HEK293T (cell line): ENCODE measurements at regions not wholly inside any gene's neighbourhood (a gene's known extent, or its start where the extent isn't known, plus 50 kb on each side); places are given as distances from the start of the nearest gene placed in this dataset.

Experiments used
- CTCF ChIA-PET: fragments of 350-600 bp; formaldehyde crosslinking; extraction: SDS; loops from one replicate; lab custom pipeline; 2021; ENCODE audit warnings: antibody characterized with exemption, inconsistent platforms; lab: Yijun Ruan, JAX
- POLR2A ChIA-PET: fragments of 350-600 bp; formaldehyde crosslinking; extraction: SDS; loops from one replicate; lab custom pipeline; 2020; ENCODE audit warnings: antibody characterized with exemption, inconsistent platforms; lab: Yijun Ruan, JAX
- DNase-seq: peaks from one replicate; pipeline ENCODE4 v3.0.0; 2012; ENCODE audit warnings: mixed read lengths; ENCODE audit errors: extremely low spot score
- ARNT ChIP-seq: fragments of 450-650 bp; IDR thresholded peaks from 2 replicates; pipeline ENCODE4 v1.6.1; 2017; ENCODE audit warnings: mild to moderate bottlenecking
- BHLHE40 ChIP-seq: fragments of 450-650 bp; IDR thresholded peaks from 2 replicates; pipeline ENCODE4 v1.6.1; 2016; ENCODE audit warnings: mild to moderate bottlenecking, moderate library complexity, borderline replicate concordance
- CTBP1 ChIP-seq: fragments of 450-650 bp; IDR thresholded peaks from 2 replicates; pipeline ENCODE4 v1.6.1; 2016; ENCODE audit warnings: borderline replicate concordance
- ELF4 ChIP-seq: fragments of 450-650 bp; IDR thresholded peaks from 2 replicates; pipeline ENCODE4 v1.6.1; 2017; ENCODE audit warnings: antibody characterized with exemption
- FOXA1 ChIP-seq: fragments of 450-650 bp; IDR thresholded peaks from 2 replicates; pipeline ENCODE4 v1.6.1; 2016; ENCODE audit warnings: mild to moderate bottlenecking
- FOXK2 ChIP-seq: fragments of 450-650 bp; IDR thresholded peaks from 2 replicates; pipeline ENCODE4 v1.6.1; 2016; ENCODE audit warnings: mild to moderate bottlenecking
- FOXM1 ChIP-seq: fragments of 450-650 bp; IDR thresholded peaks from 2 replicates; pipeline ENCODE4 v1.6.1; 2017; ENCODE audit warnings: mild to moderate bottlenecking, borderline replicate concordance
- HDGF ChIP-seq: fragments of 450-650 bp; IDR thresholded peaks from 2 replicates; pipeline ENCODE4 v1.6.1; 2017; ENCODE audit warnings: antibody characterized with exemption, borderline replicate concordance
- L3MBTL2 ChIP-seq: fragments of 450-650 bp; conservative IDR thresholded peaks from 2 replicates; pipeline ENCODE4 v1.6.1; 2016; ENCODE audit warnings: mild to moderate bottlenecking
- LEF1 ChIP-seq: fragments of 450-650 bp; IDR thresholded peaks from 2 replicates; pipeline ENCODE4 v1.6.1; 2017; ENCODE audit warnings: mild to moderate bottlenecking, borderline replicate concordance
- NFRKB ChIP-seq: fragments of 450-650 bp; IDR thresholded peaks from 2 replicates; pipeline ENCODE4 v1.6.1; 2016; ENCODE audit warnings: mild to moderate bottlenecking, moderate library complexity
- SP1 ChIP-seq: fragments of 450-650 bp; IDR thresholded peaks from 2 replicates; pipeline ENCODE4 v1.6.1; 2017
- SUZ12 ChIP-seq: fragments of 450-650 bp; IDR thresholded peaks from 2 replicates; pipeline ENCODE4 v1.6.1; 2016; ENCODE audit warnings: mild to moderate bottlenecking
- TARDBP ChIP-seq: fragments of 450-650 bp; IDR thresholded peaks from 2 replicates; pipeline ENCODE4 v1.6.1; 2016
- ZNF384 ChIP-seq: fragments of 450-650 bp; IDR thresholded peaks from 2 replicates; pipeline ENCODE4 v1.6.1; 2016
- TF ChIP-seq, protein P1 (sequence below): fragments of 450-650 bp; IDR thresholded peaks from 2 replicates; pipeline ENCODE4 v1.6.1; 2016

GRCh38 chr6:92521553-92521952, 897.8 kb downstream of the EPHA7 start:
- CTCF ChIA-PET: no interaction called here
- POLR2A ChIA-PET: no interaction called here
- DNase-seq: no peak
- TF ChIP-seq FOXM1: no peak
- no peak for TF ChIP-seq FOXA1
- no peak for TF ChIP-seq NFRKB
- TF ChIP-seq, protein P1, sequence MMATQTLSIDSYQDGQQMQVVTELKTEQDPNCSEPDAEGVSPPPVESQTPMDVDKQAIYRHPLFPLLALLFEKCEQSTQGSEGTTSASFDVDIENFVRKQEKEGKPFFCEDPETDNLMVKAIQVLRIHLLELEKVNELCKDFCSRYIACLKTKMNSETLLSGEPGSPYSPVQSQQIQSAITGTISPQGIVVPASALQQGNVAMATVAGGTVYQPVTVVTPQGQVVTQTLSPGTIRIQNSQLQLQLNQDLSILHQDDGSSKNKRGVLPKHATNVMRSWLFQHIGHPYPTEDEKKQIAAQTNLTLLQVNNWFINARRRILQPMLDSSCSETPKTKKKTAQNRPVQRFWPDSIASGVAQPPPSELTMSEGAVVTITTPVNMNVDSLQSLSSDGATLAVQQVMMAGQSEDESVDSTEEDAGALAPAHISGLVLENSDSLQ: no peak
- no peak for TF ChIP-seq FOXK2
- TF ChIP-seq ZNF384: no peak

DNA sequence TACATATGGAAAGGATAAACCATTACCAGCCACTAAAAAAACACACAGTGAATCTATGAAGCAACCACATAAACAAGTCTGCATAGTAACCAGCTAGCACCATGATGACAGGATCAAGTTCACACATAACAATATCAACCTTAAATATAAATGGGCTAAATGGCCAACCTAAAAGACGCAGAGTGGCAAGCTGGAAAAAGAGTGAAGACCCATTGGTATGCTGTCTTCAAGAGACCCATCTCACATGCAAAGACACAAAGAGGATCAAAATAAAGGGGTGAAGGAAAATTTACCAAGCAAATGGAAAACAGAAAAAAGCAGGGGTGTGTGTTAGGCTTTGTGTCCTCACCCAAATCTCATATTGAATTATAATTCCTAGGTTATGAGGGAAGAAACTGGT, 909.2 kb downstream of the EPHA7 start:
- POLR2A ChIA-PET: no interaction called here
- DNase-seq: no peak
- CTCF ChIA-PET: no interaction called here
- no peak for TF ChIP-seq L3MBTL2
- TF ChIP-seq FOXA1: no peak
- TF ChIP-seq SP1: no peak
- TF ChIP-seq FOXK2: no peak
- TF ChIP-seq ARNT: no peak

- TF ChIP-seq ELF4: no peak
- TF ChIP-seq FOXM1: no peak
- no peak for TF ChIP-seq NFRKB
- TF ChIP-seq HDGF: no peak
- no peak for TF ChIP-seq ZNF384
- ChIA-PET CTCF (no interaction called here), POLR2A (no interaction called here)
- no peak for DNase-seq
These were observed 911.8 kb downstream of the EPHA7 start for GRCh38 chr6:92507552-92507951.

DNA sequence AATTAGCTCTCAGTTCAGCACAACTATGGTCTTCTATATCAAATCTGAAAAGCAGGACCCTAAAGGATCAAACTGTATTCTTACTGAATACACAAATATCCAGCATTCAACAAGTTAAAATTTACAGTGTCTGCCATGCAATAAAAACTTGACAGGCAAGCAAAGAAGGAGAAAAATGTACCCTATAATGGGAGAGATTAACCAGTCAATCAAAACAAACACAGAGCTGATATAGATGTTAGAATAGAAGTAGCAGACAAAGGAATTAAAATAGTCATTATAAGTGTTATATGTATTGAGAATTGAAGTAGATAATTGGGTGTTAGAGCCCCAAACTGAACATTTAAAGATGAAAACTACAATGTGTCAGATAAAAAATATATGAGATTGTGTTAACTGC, 914.9 kb downstream of the EPHA7 start:
- TF ChIP-seq FOXM1: no peak
- TF ChIP-seq, protein P1: peak; percentile 89
- POLR2A ChIA-PET: no interaction called here
- CTCF ChIA-PET: no interaction called here
- DNase-seq: no peak

DNA sequence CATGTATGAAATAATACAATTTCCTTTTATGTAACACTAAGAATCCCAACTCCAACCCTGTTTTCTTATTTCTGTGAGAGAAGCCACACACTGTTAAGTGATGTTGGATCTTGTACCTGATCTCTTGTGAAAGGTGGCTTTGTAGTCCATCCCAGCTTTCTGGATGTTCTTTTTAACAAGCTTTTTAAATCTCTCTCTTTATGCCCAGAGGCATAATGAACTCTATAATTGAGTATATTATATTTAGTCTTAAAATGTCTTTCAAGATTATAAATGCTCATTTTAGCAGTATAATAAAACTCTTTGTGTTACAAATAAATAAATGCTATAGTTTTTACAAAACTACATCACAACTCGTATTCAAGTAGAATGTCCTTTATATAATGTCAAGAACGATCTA, 922.1 kb downstream of the EPHA7 start:
- CTCF ChIA-PET: no interaction called here
- TF ChIP-seq SP1: no peak
- no peak for TF ChIP-seq L3MBTL2
- TF ChIP-seq FOXA1: no peak
- no peak for TF ChIP-seq BHLHE40
- TF ChIP-seq ARNT: no peak
- no peak for TF ChIP-seq SUZ12
- no peak for TF ChIP-seq FOXM1
- TF ChIP-seq NFRKB: no peak
- TF ChIP-seq, protein P1: no peak
- no peak for TF ChIP-seq LEF1
- no peak for TF ChIP-seq ZNF384
- no peak for TF ChIP-seq CTBP1
- no peak for TF ChIP-seq TARDBP
- TF ChIP-seq ELF4: no peak
- TF ChIP-seq FOXK2: no peak
- TF ChIP-seq HDGF: no peak
- DNase-seq: no peak
- POLR2A ChIA-PET: no interaction called here

GRCh38 chr6:92496527-92496926, 922.8 kb downstream of the EPHA7 start:
- TF ChIP-seq SP1 (no peak), FOXK2 (no peak), FOXM1 (no peak), ELF4 (no peak), HDGF (no peak), LEF1 (no peak), BHLHE40 (no peak), ZNF384 (no peak), CTBP1 (no peak), FOXA1 (no peak)
- TF ChIP-seq, protein P1: no peak
- POLR2A ChIA-PET: no interaction called here
- CTCF ChIA-PET: no interaction called here
- DNase-seq: no peak

DNA sequence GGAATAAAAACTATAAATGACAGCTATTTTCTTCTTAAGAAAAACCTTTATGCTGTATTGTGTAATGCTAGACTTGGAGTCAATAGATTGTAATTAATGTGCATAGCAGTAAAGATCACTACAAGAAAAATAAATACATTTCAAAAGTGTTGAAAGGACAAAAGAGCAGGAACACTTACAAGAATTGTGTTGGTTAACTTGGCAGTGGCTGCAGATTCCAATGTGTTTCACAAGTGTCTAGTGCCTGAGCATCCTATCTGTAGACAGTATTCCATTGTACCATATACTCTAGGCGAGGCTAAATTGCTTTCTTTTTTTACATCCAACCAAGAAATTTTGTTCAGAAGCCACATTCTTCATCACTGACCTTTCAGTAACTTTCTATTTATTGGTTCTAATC, 924.1 kb downstream of the EPHA7 start:
- DNase-seq: no peak
- TF ChIP-seq FOXA1 (no peak), ARNT (no peak), NFRKB (no peak), L3MBTL2 (no peak), ZNF384 (no peak), LEF1 (no peak), SP1 (no peak), ELF4 (no peak), SUZ12 (no peak)
- TF ChIP-seq, protein P1: no peak
- ChIA-PET CTCF (no interaction called here), POLR2A (no interaction called here)
